ENCODE measurements at regions not wholly inside any gene's neighbourhood (a gene's known extent, or its start where the extent isn't known, plus 50 kb on each side); places are given as distances from the start of the nearest gene placed in this dataset.

DNA sequence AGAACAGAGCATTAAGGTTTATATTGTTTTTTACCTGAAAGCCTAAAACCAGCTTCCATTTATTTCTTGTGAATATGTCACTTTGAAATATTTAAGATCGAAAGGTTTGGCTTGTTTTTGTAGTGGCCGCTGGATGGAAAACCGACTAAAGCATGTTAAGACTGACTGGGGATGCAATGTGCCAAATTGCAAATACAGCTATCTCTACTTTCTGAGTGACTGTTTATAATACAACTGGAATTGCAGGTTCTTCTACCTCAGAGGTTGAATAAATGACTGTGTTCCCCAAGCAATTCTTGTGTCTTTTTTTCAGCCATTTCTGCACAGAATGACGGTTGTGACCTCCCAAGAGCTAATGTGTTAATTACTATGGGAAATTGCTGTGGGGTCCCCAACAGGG lies 50.0 kb upstream of the TMTC4 start:
- TF ChIP-seq, protein P1, sequence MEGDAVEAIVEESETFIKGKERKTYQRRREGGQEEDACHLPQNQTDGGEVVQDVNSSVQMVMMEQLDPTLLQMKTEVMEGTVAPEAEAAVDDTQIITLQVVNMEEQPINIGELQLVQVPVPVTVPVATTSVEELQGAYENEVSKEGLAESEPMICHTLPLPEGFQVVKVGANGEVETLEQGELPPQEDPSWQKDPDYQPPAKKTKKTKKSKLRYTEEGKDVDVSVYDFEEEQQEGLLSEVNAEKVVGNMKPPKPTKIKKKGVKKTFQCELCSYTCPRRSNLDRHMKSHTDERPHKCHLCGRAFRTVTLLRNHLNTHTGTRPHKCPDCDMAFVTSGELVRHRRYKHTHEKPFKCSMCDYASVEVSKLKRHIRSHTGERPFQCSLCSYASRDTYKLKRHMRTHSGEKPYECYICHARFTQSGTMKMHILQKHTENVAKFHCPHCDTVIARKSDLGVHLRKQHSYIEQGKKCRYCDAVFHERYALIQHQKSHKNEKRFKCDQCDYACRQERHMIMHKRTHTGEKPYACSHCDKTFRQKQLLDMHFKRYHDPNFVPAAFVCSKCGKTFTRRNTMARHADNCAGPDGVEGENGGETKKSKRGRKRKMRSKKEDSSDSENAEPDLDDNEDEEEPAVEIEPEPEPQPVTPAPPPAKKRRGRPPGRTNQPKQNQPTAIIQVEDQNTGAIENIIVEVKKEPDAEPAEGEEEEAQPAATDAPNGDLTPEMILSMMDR (IDR thresholded peaks at IDR 0.05), result no peak
- no peak for TF ChIP-seq POLR2A (IDR thresholded peaks at IDR 0.05)
- ATAC-seq (peak; percentile 79), DNase-seq (peak in 2 of 4 donors; percentile 18 to 38)
- Histone ChIP-seq H3K4me3 (no peak overlapping the region), H3K9me3 (no peaks in the 10 kb centered on the region), H3K27me3 (no peaks in the 10 kb centered on the region), H3K36me3 (replicated peaks in 1 of 2; ENCODE audit: insufficient read depth in 1 of 2, low read depth in 2 of 2) (no peaks in the 10 kb centered on the region), H3K27ac (peak overlapping the region in 2 of 4 donors; percentile 15 to 43), H3K4me1 (peaks cover 25% of the 10 kb centered on the region)
- 2 to 25% methylated on average over 4 of the region's 4 CpGs for WGBS, 2 donors
- intact Hi-C loops (cut with DNase I), result no loop called here

Data from body of pancreas (tissue), 4 donors.